H1 (cell line): ENCODE measurements at regions not wholly inside any gene's neighbourhood (a gene's known extent, or its start where the extent isn't known, plus 50 kb on each side); places are given as distances from the start of the nearest gene placed in this dataset.

Experiments
- CTCF ChIA-PET: fragments of 300-600 bp; sonication (Branson Sonifier 250); formaldehyde crosslinking; loops from one replicate; lab custom pipeline; 2021; ENCODE audit not compliant: partially characterized antibody; lab: Charles Lee
- POLR2A ChIA-PET: fragments of 300-600 bp; sonication (Branson Sonifier 250); formaldehyde crosslinking; loops from one replicate; lab custom pipeline; 2021; ENCODE audit warnings: inconsistent platforms; ENCODE audit not compliant: partially characterized antibody; lab: Charles Lee
- DNase-seq, 2 experiments: peaks; one replicate each; pipeline versions ENCODE4 v3.0.0 to v3.0.0-alpha.2; 2010 to 2022; ENCODE audit warnings: low spot score in 2 of 2, low read depth in 1 of 2, mixed read lengths in 1 of 2
- FAIRE-seq: peaks from 2 replicates; lab custom pipeline; 2011; peaks lifted over from hg19 to GRCh38; lab: Jason Lieb, UNC
- H2AFZ ChIP-seq: 2 replicates; pipeline ENCODE4 v1.8.1; 2012; ENCODE audit warnings: low read length, inconsistent platforms
- H2AK5ac ChIP-seq: 2 replicates; pipeline ENCODE4 v1.6.1; 2013; ENCODE audit warnings: low read depth, low read length
- H2BK120ac ChIP-seq: replicated peaks from 2 replicates; pipeline ENCODE3; 2013; ENCODE audit warnings: low read depth, low read length, inconsistent platforms
- H2BK12ac ChIP-seq: 2 replicates; pipeline ENCODE4 v1.6.1; 2013; ENCODE audit warnings: low read depth, low read length
- H2BK15ac ChIP-seq: 2 replicates; pipeline ENCODE4 v1.6.1; 2013; ENCODE audit warnings: low read length
- H2BK20ac ChIP-seq: 2 replicates; pipeline ENCODE4 v1.6.1; 2013; ENCODE audit warnings: low read length
- H2BK5ac ChIP-seq: 2 replicates; pipeline ENCODE4 v1.6.1; 2013; ENCODE audit warnings: low read depth, low read length
- H3K14ac ChIP-seq: 2 replicates; pipeline ENCODE4 v1.6.1; 2013; ENCODE audit warnings: inconsistent platforms; ENCODE audit not compliant: insufficient read length
- H3K18ac ChIP-seq: 2 replicates; pipeline ENCODE4 v1.6.1; 2013; ENCODE audit warnings: low read length; ENCODE audit errors: extremely low read depth
- H3K23ac ChIP-seq: 2 replicates; pipeline ENCODE4 v1.6.1; 2013; ENCODE audit warnings: inconsistent platforms; ENCODE audit not compliant: insufficient read length
- H3K23me2 ChIP-seq: 2 replicates; pipeline ENCODE4 v1.6.1; 2013; ENCODE audit warnings: low read depth, low read length
- H3K27ac ChIP-seq: 2 replicates; pipeline ENCODE4 v1.6.1; 2011; ENCODE audit warnings: low read depth, low read length, inconsistent platforms
- H3K27me3 ChIP-seq, 4 experiments: replicated peaks in 1 of 4; 1 replicate in 1 of 4; 2 replicates in 3 of 4; pipeline versions ENCODE4 v1.6.1 to v1.8.1; 2011 to 2013; ENCODE audit warnings: low read length in 3 of 4, mild to moderate bottlenecking in 3 of 4, inconsistent platforms in 2 of 4, mixed read lengths in 2 of 4, moderate library complexity in 1 of 4; ENCODE audit not compliant: control insufficient read depth in 3 of 4, insufficient read depth in 3 of 4; ENCODE audit errors: extremely low read depth in 1 of 4
- H3K36me3 ChIP-seq, 4 experiments: 2 replicates each; pipeline versions ENCODE4 v1.6.1 to v1.8.1; 2011 to 2013; ENCODE audit warnings: mild to moderate bottlenecking in 4 of 4, low read length in 3 of 4, moderate library complexity in 2 of 4, control low read depth in 1 of 4, inconsistent platforms in 1 of 4; ENCODE audit not compliant: insufficient read depth in 4 of 4, control insufficient read depth in 2 of 4
- H3K4ac ChIP-seq: replicated peaks from 2 replicates; pipeline ENCODE3; 2013; ENCODE audit warnings: low read length, low read depth, mixed read lengths, inconsistent platforms; ENCODE audit not compliant: insufficient read length
- H3K4me1 ChIP-seq, 4 experiments: replicated peaks in 1 of 4; 1 replicate in 1 of 4; 2 replicates in 3 of 4; pipeline versions ENCODE4 v1.6.1 to v1.8.1; 2011 to 2013; ENCODE audit warnings: low read length in 3 of 4, inconsistent platforms in 2 of 4, mixed read lengths in 1 of 4; ENCODE audit not compliant: insufficient read depth in 4 of 4, control insufficient read depth in 3 of 4
- H3K4me2 ChIP-seq, 2 experiments: 2 replicates each; pipeline versions ENCODE4 v1.6.1 to v1.8.1; 2011 to 2013; ENCODE audit warnings: low read depth in 2 of 2, low read length in 2 of 2, control low read depth in 1 of 2, inconsistent platforms in 1 of 2, mild to moderate bottlenecking in 1 of 2; ENCODE audit not compliant: insufficient read depth in 1 of 2
- H3K4me3 ChIP-seq, 4 experiments: fragments of 200-600, 300-600 bp in 1 of 4; sonication (generic), shearing (Covaris generic), sonication (Bioruptor Twin) in 1 of 4; 2 replicates each; pipeline versions ENCODE4 v1.5.1 to v1.8.1; 2011 to 2016; ENCODE audit warnings: low read length in 4 of 4, low read depth in 3 of 4, control low read depth in 2 of 4, inconsistent platforms in 2 of 4, mild to moderate bottlenecking in 2 of 4, mixed read lengths in 1 of 4, moderate library complexity in 1 of 4; ENCODE audit not compliant: insufficient read depth in 2 of 4; ENCODE audit errors: extremely low read depth in 1 of 4
- H3K56ac ChIP-seq: replicated peaks from 2 replicates; pipeline ENCODE3; 2013; ENCODE audit warnings: low read depth, mild to moderate bottlenecking, mixed read lengths, low read length, inconsistent platforms; ENCODE audit not compliant: insufficient read length
- H3K79me1 ChIP-seq: 2 replicates; pipeline ENCODE4 v1.6.1; 2013; ENCODE audit warnings: low read depth, low read length, control low read depth
- H3K79me2 ChIP-seq, 2 experiments: 2 replicates each; pipeline versions ENCODE4 v1.6.1 to v1.8.1; 2012 to 2013; ENCODE audit warnings: low read length in 2 of 2, mild to moderate bottlenecking in 2 of 2, inconsistent platforms in 1 of 2; ENCODE audit not compliant: insufficient read depth in 2 of 2, control insufficient read depth in 1 of 2
- H3K9ac ChIP-seq, 4 experiments: replicated peaks in 1 of 4; 1 replicate in 1 of 4; 2 replicates in 3 of 4; pipeline versions ENCODE4 v1.6.1 to v1.8.1; 2011 to 2013; ENCODE audit warnings: low read depth in 3 of 4, low read length in 3 of 4, control low read depth in 2 of 4, mild to moderate bottlenecking in 2 of 4, moderate library complexity in 2 of 4, inconsistent platforms in 1 of 4; ENCODE audit errors: extremely low read depth in 1 of 4
- H3K9me3 ChIP-seq, 2 experiments: 2 replicates each; pipeline versions ENCODE4 v1.6.1 to v1.8.1; 2012 to 2013; ENCODE audit warnings: mild to moderate bottlenecking in 2 of 2, moderate library complexity in 2 of 2, control low read depth in 1 of 2, inconsistent platforms in 1 of 2, low read depth in 1 of 2, low read length in 1 of 2, mixed read lengths in 1 of 2; ENCODE audit not compliant: insufficient read depth in 2 of 2
- H4K20me1 ChIP-seq, 2 experiments: replicated peaks in 1 of 2; 2 replicates each; pipeline versions ENCODE3 to v1.8.1; 2011 to 2013; ENCODE audit warnings: inconsistent platforms in 2 of 2, low read length in 2 of 2, mild to moderate bottlenecking in 1 of 2; ENCODE audit not compliant: insufficient read depth in 2 of 2, control insufficient read depth in 1 of 2
- H4K5ac ChIP-seq: 2 replicates; pipeline ENCODE4 v1.6.1; 2013; ENCODE audit warnings: low read length, low read depth, mixed read lengths, inconsistent platforms; ENCODE audit not compliant: insufficient read length
- H4K8ac ChIP-seq: 2 replicates; pipeline ENCODE4 v1.8.0; 2013; ENCODE audit warnings: mild to moderate bottlenecking, moderate library complexity, low read length, inconsistent platforms; ENCODE audit not compliant: insufficient read depth; ENCODE audit errors: extremely low read depth
- H4K91ac ChIP-seq: replicated peaks from 2 replicates; pipeline ENCODE3; 2013; ENCODE audit warnings: low read length, mixed read lengths, inconsistent platforms; ENCODE audit not compliant: insufficient read length
- ASH2L ChIP-seq: fragments of 200-600, 300-600 bp; sonication (generic); IDR thresholded peaks from one replicate; pipeline ENCODE4 v1.7.1; 2017; ENCODE audit warnings: low read length
- BRCA1 ChIP-seq: IDR thresholded peaks from 2 replicates; pipeline ENCODE4 v1.6.1; 2012; ENCODE audit warnings: low read depth, low read length, improper control_type of control experiment
- CHD2 ChIP-seq: IDR thresholded peaks from 2 replicates; pipeline ENCODE4 v1.6.1; 2012; ENCODE audit warnings: low read length, improper control_type of control experiment
- GABPA ChIP-seq: IDR thresholded peaks from 2 replicates; pipeline ENCODE4 v1.6.1; 2011; ENCODE audit warnings: mild to moderate bottlenecking, low read length, moderate library complexity, borderline replicate concordance; ENCODE audit not compliant: insufficient read depth
- HDAC2 ChIP-seq, 2 experiments: fragments of 300-600 bp in 1 of 2; sonication (generic) in 1 of 2; IDR thresholded peaks; 2 replicates each; pipeline ENCODE4 v1.6.1; 2011 to 2012; ENCODE audit warnings: low read depth in 2 of 2, low read length in 2 of 2, mild to moderate bottlenecking in 2 of 2, moderate library complexity in 2 of 2, borderline replicate concordance in 1 of 2, inconsistent platforms in 1 of 2
- KDM4A ChIP-seq: IDR thresholded peaks from one replicate; pipeline ENCODE4 v1.7.1; 2012; ENCODE audit warnings: low read depth, mild to moderate bottlenecking, moderate library complexity, low read length, inconsistent platforms; ENCODE audit not compliant: severe bottlenecking
- NRF1 ChIP-seq: IDR thresholded peaks from 2 replicates; pipeline ENCODE4 v1.6.1; 2011; ENCODE audit warnings: mild to moderate bottlenecking, low read depth, low read length, improper control_type of control experiment
- POLR2AphosphoS5 ChIP-seq: IDR thresholded peaks from 2 replicates; pipeline ENCODE4 v1.6.1; 2011; ENCODE audit warnings: low read depth, low read length
- SAP30 ChIP-seq: fragments of 300-600 bp; sonication (generic); IDR thresholded peaks from 2 replicates; pipeline ENCODE4 v1.7.1; 2012; ENCODE audit warnings: low read length, moderate library complexity, mild to moderate bottlenecking, inconsistent platforms; ENCODE audit not compliant: insufficient read depth, insufficient replicate concordance
- SIN3A ChIP-seq, 2 experiments: IDR thresholded peaks in 1 of 2; conservative IDR thresholded peaks in 1 of 2; 2 replicates each; pipeline ENCODE4 v1.6.1; 2011 to 2012; ENCODE audit warnings: low read length in 2 of 2, improper control_type of control experiment in 1 of 2, low read depth in 1 of 2, mild to moderate bottlenecking in 1 of 2
- SP1 ChIP-seq: IDR thresholded peaks from 2 replicates; pipeline ENCODE4 v1.6.1; 2011; ENCODE audit warnings: low read depth, low read length
- SRF ChIP-seq: IDR thresholded peaks from 2 replicates; pipeline ENCODE4 v1.6.1; 2011; ENCODE audit warnings: mild to moderate bottlenecking, low read depth, low read length, moderate library complexity
- TBP ChIP-seq: IDR thresholded peaks from 2 replicates; pipeline ENCODE4 v1.6.1; 2011; ENCODE audit warnings: low read depth, low read length, improper control_type of control experiment
- WGBS, 2 experiments: shearing (Covaris generic) in 1 of 2; methylation state at CpG; one replicate each; pipeline versions ENCODE4 v1.1.6 to v1.1.7; 2013 to 2015; ENCODE audit warnings: low lambda C conversion rate in 2 of 2, mixed read lengths in 2 of 2, inconsistent platforms in 1 of 2, low coverage in 1 of 2, missing lambda C conversion rate in 1 of 2; ENCODE audit not compliant: insufficient replicate concordance in 2 of 2, insufficient coverage in 1 of 2, insufficient read length in 1 of 2; ENCODE audit errors: extremely low coverage in 1 of 2, missing lambda C conversion rate in 1 of 2; 5-methylcytosine and 5-hydroxymethylcytosine counted together

DNA sequence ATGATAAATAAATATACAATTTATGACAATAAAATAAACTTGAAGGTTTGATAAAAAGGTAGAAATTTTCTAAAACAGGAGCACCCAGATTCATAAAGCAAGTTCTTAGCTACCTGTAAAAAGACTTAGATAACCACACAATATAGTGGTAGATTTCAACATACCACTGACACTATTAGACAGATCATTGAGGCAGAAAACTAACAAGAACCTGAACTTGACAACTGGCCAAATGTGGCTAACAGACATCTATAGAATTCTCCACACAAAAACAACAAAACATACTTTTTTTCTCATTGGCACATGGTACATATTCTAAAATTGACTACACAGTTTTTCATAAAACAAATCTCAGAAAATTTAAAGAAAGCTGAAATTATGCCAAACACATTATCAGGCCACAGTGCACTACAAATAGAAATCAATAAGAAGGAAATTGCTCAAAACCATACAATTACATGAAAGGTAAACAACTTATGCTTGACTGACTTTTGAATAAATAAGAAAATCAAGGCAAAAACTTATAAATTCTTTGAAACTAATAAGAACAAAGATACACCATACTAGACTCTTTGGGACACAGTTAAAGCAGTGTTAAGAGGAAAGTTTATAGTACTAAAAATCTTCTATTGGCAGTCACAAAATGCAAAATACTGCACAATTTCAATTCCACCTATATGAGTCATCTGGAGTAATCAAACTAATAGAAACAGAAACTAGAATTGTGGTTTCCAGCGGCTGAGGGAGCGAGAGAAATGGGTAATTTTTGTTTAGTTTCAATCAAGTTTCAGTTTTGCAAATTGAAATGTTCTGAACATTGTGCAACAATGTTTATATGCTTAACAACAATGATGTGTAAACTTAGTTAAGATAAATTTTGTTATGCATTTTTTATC lies 925.6 kb downstream of the SH3BGRL start:
- no peak overlapping the region for H3K27ac ChIP-seq
- H3K4me3 ChIP-seq, result no peak overlapping the region
- no peak overlapping the region for H3K9ac ChIP-seq
- no peak overlapping the region for H3K4me2 ChIP-seq
- no peak overlapping the region for H4K5ac ChIP-seq
- WGBS, 2 experiments, result 100% methylated on average over 2 of the region's 2 CpGs; no CpG with 5 or more reads in 1 of the 2 experiments
- no peak overlapping the region for H2BK12ac ChIP-seq
- H3K18ac ChIP-seq, result no peak overlapping the region
- no peak for FAIRE-seq
- H3K56ac ChIP-seq, result no peak overlapping the region
- no peaks in the 10 kb centered on the region for H4K20me1 ChIP-seq
- H3K79me1 ChIP-seq, result no peaks in the 10 kb centered on the region
- no peak overlapping the region for H2AFZ ChIP-seq
- no peak overlapping the region for H3K14ac ChIP-seq
- H4K8ac ChIP-seq, result no peak overlapping the region
- no peaks in the 10 kb centered on the region for H3K79me2 ChIP-seq
- no peaks in the 10 kb centered on the region for H3K4me1 ChIP-seq
- no peak overlapping the region for H2BK15ac ChIP-seq
- H2BK120ac ChIP-seq, result no peak overlapping the region
- no peak overlapping the region for H4K91ac ChIP-seq
- no peak for DNase-seq
- H3K9me3 ChIP-seq, result no peaks in the 10 kb centered on the region
- ChIA-PET CTCF (no interaction called here), POLR2A (no interaction called here)
- H3K36me3 ChIP-seq, result no peaks in the 10 kb centered on the region
- no peaks in the 10 kb centered on the region for H3K23me2 ChIP-seq
- H3K4ac ChIP-seq, result no peak overlapping the region
- H2AK5ac ChIP-seq, result no peak overlapping the region
- H3K23ac ChIP-seq, result no peak overlapping the region
- H3K27me3 ChIP-seq, result no peaks in the 10 kb centered on the region
- no peak overlapping the region for H2BK20ac ChIP-seq
- no peak overlapping the region for H2BK5ac ChIP-seq
- no peak for TF ChIP-seq GABPA
- no peak for TF ChIP-seq HDAC2 (IDR thresholded peaks at IDR 0.05; ENCODE audit: borderline replicate concordance in 1 of 2, low read depth in 2 of 2, low read length in 2 of 2)
- TF ChIP-seq ASH2L, result no peak
- TF ChIP-seq CHD2, result no peak
- TF ChIP-seq POLR2AphosphoS5, result no peak
- TF ChIP-seq SP1, result no peak
- no peak for TF ChIP-seq BRCA1
- no peak for TF ChIP-seq NRF1
- TF ChIP-seq KDM4A, result no peak
- no peak for TF ChIP-seq SRF
- TF ChIP-seq SIN3A (conservative IDR thresholded peaks at IDR 0.05 in 1 of 2, IDR thresholded peaks at IDR 0.05 in 1 of 2; ENCODE audit: low read depth in 1 of 2, low read length in 2 of 2), result no peak
- TF ChIP-seq SAP30, result no peak
- TF ChIP-seq TBP, result no peak
